DND-41 (cell line): ENCODE measurements at regions not wholly inside any gene's neighbourhood (a gene's known extent, or its start where the extent isn't known, plus 50 kb on each side); places are given as distances from the start of the nearest gene placed in this dataset.

Source experiments
- ATAC-seq: fragments of 200-7000 bp; cut with Tn5 transposase; 3 replicates; pipeline ENCODE4 v1.9.1; 2021; ENCODE audit warnings: low read depth; ENCODE audit not compliant: insufficient read depth
- DNase-seq: peaks from one replicate; pipeline ENCODE4 v3.0.0-alpha.2; 2020
- H2AFZ ChIP-seq: 2 replicates; pipeline ENCODE4 v1.6.0; 2012; ENCODE audit warnings: low read depth, low read length
- H3K27ac ChIP-seq: 2 replicates; pipeline ENCODE4 v1.5.1; 2012; ENCODE audit warnings: low read length, inconsistent platforms
- H3K27me3 ChIP-seq: fragments of 200-600 bp; sonication (generic); 2 replicates; pipeline ENCODE4 v1.6.0; 2012; ENCODE audit warnings: low read length, mild to moderate bottlenecking, inconsistent platforms; ENCODE audit not compliant: insufficient read depth, poor library complexity
- H3K36me3 ChIP-seq: 2 replicates; pipeline ENCODE4 v1.5.1; 2012; ENCODE audit warnings: low read length, inconsistent platforms; ENCODE audit not compliant: insufficient read depth
- H3K4me1 ChIP-seq: 2 replicates; pipeline ENCODE4 v1.5.1; 2012; ENCODE audit warnings: mild to moderate bottlenecking, low read length; ENCODE audit not compliant: insufficient read depth
- H3K4me2 ChIP-seq: 2 replicates; pipeline ENCODE4 v1.6.0; 2012; ENCODE audit warnings: mild to moderate bottlenecking, moderate library complexity, low read length, inconsistent platforms; ENCODE audit not compliant: insufficient read depth
- H3K4me3 ChIP-seq, 2 experiments: fragments of 200-600 bp in 1 of 2; shearing (Covaris generic) in 1 of 2; 2 replicates each; pipeline ENCODE4 v1.5.1; 2012 to 2016; ENCODE audit warnings: inconsistent platforms in 2 of 2, low read length in 2 of 2, mild to moderate bottlenecking in 2 of 2, low read depth in 1 of 2, moderate library complexity in 1 of 2
- H3K79me2 ChIP-seq: 2 replicates; pipeline ENCODE4 v1.6.0; 2012; ENCODE audit warnings: low read length, inconsistent platforms; ENCODE audit not compliant: insufficient read depth
- H3K9ac ChIP-seq: 2 replicates; pipeline ENCODE4 v1.6.0; 2012; ENCODE audit warnings: low read depth, mild to moderate bottlenecking, inconsistent platforms, low read length, moderate library complexity
- H3K9me3 ChIP-seq: 2 replicates; pipeline ENCODE4 v1.5.1; 2012; ENCODE audit warnings: low read length, moderate library complexity, mild to moderate bottlenecking, inconsistent platforms; ENCODE audit not compliant: insufficient read depth, severe bottlenecking
- H4K20me1 ChIP-seq: 2 replicates; pipeline ENCODE4 v1.6.0; 2012; ENCODE audit warnings: low read length; ENCODE audit not compliant: insufficient read depth
- CTCF ChIP-seq: IDR thresholded peaks from 2 replicates; pipeline ENCODE4 v1.5.1; 2012; ENCODE audit warnings: borderline replicate concordance, low read length, moderate library complexity, mild to moderate bottlenecking; ENCODE audit not compliant: poor library complexity, severe bottlenecking; ENCODE audit errors: extremely low read depth
- EZH2 ChIP-seq: IDR thresholded peaks from 3 replicates; pipeline ENCODE4 v1.6.1; 2012; ENCODE audit warnings: borderline replicate concordance, low read depth, mild to moderate bottlenecking, moderate library complexity, low read length, inconsistent platforms; ENCODE audit not compliant: severe bottlenecking

DNA sequence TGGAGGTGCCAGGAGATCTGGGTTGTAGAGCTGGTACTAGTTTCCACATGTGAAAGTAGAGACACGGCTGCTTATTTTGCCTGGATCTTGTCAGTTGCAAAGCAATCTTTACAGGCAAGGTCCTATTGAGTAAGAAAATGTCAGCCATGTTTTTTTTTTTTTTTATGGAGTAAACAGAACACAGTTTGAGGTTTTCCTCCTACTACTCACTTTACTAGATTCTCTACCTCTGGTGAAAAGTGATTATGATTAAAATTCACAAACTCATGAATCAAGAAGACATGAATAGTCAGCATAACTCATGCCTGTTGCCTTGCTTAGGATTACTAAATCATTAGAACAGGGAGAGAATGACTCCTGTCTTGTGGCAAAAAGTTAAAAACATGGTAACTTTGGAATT, 70.1 kb upstream of the PNPT1 start:
- Histone ChIP-seq H3K4me1 (no peaks in the 10 kb centered on the region), H2AFZ (no peak overlapping the region), H3K9me3 (no peaks in the 10 kb centered on the region), H3K79me2 (no peaks in the 10 kb centered on the region), H3K4me2 (no peak overlapping the region), H3K9ac (no peak overlapping the region), H4K20me1 (no peaks in the 10 kb centered on the region), H3K27ac (no peak overlapping the region), H3K27me3 (peaks cover 8% of the 10 kb centered on the region), H3K36me3 (no peaks in the 10 kb centered on the region), H3K4me3 (no peak overlapping the region)
- ATAC-seq: no peak
- DNase-seq: no peak
- no peak for TF ChIP-seq EZH2
- TF ChIP-seq CTCF: no peak

DNA sequence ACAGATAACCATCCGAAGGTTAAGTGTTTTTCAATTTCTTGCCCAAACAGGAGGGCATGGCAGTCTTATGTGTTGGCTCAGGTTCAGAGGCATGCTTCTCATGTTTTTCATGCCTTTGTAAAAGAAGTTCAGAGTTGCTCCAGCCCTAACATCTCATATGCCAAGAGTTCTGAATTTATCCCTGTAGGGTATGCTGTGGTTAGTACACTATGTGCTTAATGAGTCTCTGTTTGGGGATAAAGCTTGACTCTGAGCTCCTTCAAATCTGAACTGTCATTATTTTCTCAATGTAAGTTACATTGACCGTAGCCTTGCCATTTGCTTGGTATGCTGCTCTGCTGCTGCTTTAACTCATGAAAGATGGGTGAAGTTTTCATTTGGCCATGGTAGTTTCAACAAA, 67.9 kb upstream of the PNPT1 start:
- Histone ChIP-seq H3K4me2 (no peak overlapping the region), H3K36me3 (no peaks in the 10 kb centered on the region), H3K9ac (no peak overlapping the region), H3K27ac (no peak overlapping the region), H3K4me1 (no peaks in the 10 kb centered on the region), H3K27me3 (peaks cover 8% of the 10 kb centered on the region), H3K4me3 (no peak overlapping the region), H3K9me3 (no peaks in the 10 kb centered on the region), H3K79me2 (no peaks in the 10 kb centered on the region), H2AFZ (no peak overlapping the region), H4K20me1 (no peaks in the 10 kb centered on the region)
- DNase-seq (no peak), ATAC-seq (no peak)
- TF ChIP-seq EZH2 (no peak), CTCF (no peak)

DNA sequence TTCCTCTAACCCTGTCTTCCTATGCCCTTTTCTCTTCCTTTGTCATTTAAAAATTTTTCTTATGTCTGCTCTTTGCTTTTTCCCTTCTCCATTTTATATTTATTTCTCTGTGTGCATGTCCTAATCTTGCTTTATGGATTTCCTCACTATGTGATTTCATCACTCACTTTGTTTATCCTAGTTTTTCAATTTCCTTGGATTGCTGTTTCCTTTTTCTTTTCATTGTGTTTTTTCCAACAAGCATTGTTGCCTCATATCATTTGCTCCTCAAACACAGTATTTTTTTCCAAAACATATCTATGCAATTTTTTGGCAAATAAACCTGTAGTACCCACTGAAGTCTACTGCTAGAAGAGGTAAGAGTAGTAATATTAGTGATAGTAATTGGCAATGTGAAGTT, 67.4 kb upstream of the PNPT1 start:
- H3K4me2 ChIP-seq: no peak overlapping the region
- DNase-seq (no peak), ATAC-seq (no peak)
- H3K4me3 ChIP-seq: no peak overlapping the region
- H3K27me3 ChIP-seq: peaks cover 8% of the 10 kb centered on the region
- no peaks in the 10 kb centered on the region for H3K36me3 ChIP-seq
- no peaks in the 10 kb centered on the region for H3K4me1 ChIP-seq
- H4K20me1 ChIP-seq: no peaks in the 10 kb centered on the region
- no peaks in the 10 kb centered on the region for H3K79me2 ChIP-seq
- H2AFZ ChIP-seq: no peak overlapping the region
- TF ChIP-seq EZH2 (no peak), CTCF (no peak)
- H3K27ac ChIP-seq: no peak overlapping the region
- no peak overlapping the region for H3K9ac ChIP-seq
- H3K9me3 ChIP-seq: no peaks in the 10 kb centered on the region

- ATAC-seq (no peak), DNase-seq (no peak)
- Histone ChIP-seq H3K27me3 (peaks cover 8% of the 10 kb centered on the region), H3K36me3 (no peaks in the 10 kb centered on the region), H3K9ac (no peak overlapping the region), H2AFZ (no peak overlapping the region), H3K4me3 (no peak overlapping the region), H3K4me2 (no peak overlapping the region), H3K9me3 (no peaks in the 10 kb centered on the region), H3K27ac (no peak overlapping the region), H3K4me1 (no peaks in the 10 kb centered on the region), H3K79me2 (no peaks in the 10 kb centered on the region), H4K20me1 (no peaks in the 10 kb centered on the region)
- no peak for TF ChIP-seq CTCF
- no peak for TF ChIP-seq EZH2
Observed at GRCh38 chr2:55760125-55760524, 66.5 kb upstream of the PNPT1 start.
